ENCODE measurements at regions not wholly inside any gene's neighbourhood (a gene's known extent, or its start where the extent isn't known, plus 50 kb on each side); places are given as distances from the start of the nearest gene placed in this dataset.
"Not testable (repeated sequence)": the region's sequence is repeated elsewhere in the genome, so short reads cannot be mapped to it uniquely, and the experiment has no call there.

- H3K9me3 ChIP-seq (replicated peaks in 1 of 3): peaks cover 0 to 15% (median 0%) of the 10 kb centered on the region in 3 donors
- peaks cover 14% of the 10 kb centered on the region for H3K27me3 ChIP-seq
- H3K4me3 ChIP-seq: no peak overlapping the region
- H3K4me1 ChIP-seq (replicated peaks in 1 of 2): no peaks in the 10 kb centered on the region
- intact Hi-C loops (cut with DNase I): no loop called here
- H3K27ac ChIP-seq: no peak overlapping the region
- H3K36me3 ChIP-seq (replicated peaks in 1 of 2): no peaks in the 10 kb centered on the region
- TF ChIP-seq CTCF (IDR thresholded peaks at IDR 0.05) (no peak), POLR2A (IDR thresholded peaks at IDR 0.05) (no peak)
- 76 to 93% (median 88%) methylated on average over 5 to 8 of the region's 8 CpGs for WGBS, 4 donors
- DNase-seq: no peak
Measured at GRCh38 chrX:80929251-80929650, 119.6 kb upstream of the BRWD3 start.

DNA sequence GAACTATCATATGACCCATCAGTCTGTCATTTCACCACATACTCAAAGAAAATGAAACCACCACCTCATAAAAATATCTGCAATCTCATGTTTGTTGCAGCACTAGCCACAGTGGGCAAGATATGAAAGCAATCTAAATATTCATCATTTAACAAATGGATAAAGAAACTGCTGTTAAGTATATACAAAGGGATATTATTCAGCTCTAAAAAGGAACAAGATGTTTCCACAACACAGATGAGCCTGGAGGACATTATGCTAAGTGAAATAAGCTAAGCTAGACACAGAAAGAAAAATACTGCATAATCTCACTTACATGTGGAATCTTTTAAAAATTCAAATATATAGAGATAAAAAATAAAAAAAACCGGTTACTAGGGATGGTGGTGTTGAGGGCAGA is 108.2 kb upstream of the BRWD3 start:
- Histone ChIP-seq H3K36me3 (replicated peaks in 1 of 2) (no peaks in the 10 kb centered on the region), H3K27me3 (no peaks in the 10 kb centered on the region), H3K9me3 (replicated peaks in 1 of 3) (no peaks in the 10 kb centered on the region), H3K4me1 (replicated peaks in 1 of 2) (no peaks in the 10 kb centered on the region), H3K27ac (no peak overlapping the region), H3K4me3 (no peak overlapping the region)
- no peak for TF ChIP-seq CTCF (IDR thresholded peaks at IDR 0.05)
- no peak for TF ChIP-seq POLR2A (IDR thresholded peaks at IDR 0.05)
- no peak for DNase-seq
- 46 to 71% (median 57%) methylated on average over 1 of the region's 1 CpG for WGBS, 4 donors
- intact Hi-C loops (cut with DNase I): no loop called here

- 67 to 84% (median 74%) methylated on average over 2 of the region's 2 CpGs for WGBS, 4 donors
- H3K9me3 ChIP-seq (replicated peaks in 1 of 3); intact Hi-C loops (cut with DNase I); H3K27me3 ChIP-seq; DNase-seq; H3K27ac ChIP-seq; H3K4me3 ChIP-seq; H3K4me1 ChIP-seq (replicated peaks in 1 of 2); H3K36me3 ChIP-seq (replicated peaks in 1 of 2): not testable (repeated sequence)
Measured at GRCh38 chrX:80912351-80912750, 102.7 kb upstream of the BRWD3 start.

GRCh38 chrX:80879916-80880315 is 70.2 kb upstream of the BRWD3 start:
- TF ChIP-seq POLR2A (IDR thresholded peaks at IDR 0.05): no peak
- TF ChIP-seq CTCF (IDR thresholded peaks at IDR 0.05): no peak
- 17 to 37% (median 31%) methylated on average over 1 of the region's 1 CpG for WGBS, 4 donors
- Histone ChIP-seq H3K27me3 (no peaks in the 10 kb centered on the region), H3K4me1 (replicated peaks in 1 of 2) (no peaks in the 10 kb centered on the region), H3K9me3 (replicated peaks in 1 of 3) (no peaks in the 10 kb centered on the region), H3K4me3 (no peak overlapping the region), H3K27ac (no peak overlapping the region), H3K36me3 (replicated peaks in 1 of 2) (no peaks in the 10 kb centered on the region)
- peak in 3 of 7 donors; percentile 10 to 48 (median 20) for DNase-seq
- intact Hi-C loops (cut with DNase I): no loop called here

DNA sequence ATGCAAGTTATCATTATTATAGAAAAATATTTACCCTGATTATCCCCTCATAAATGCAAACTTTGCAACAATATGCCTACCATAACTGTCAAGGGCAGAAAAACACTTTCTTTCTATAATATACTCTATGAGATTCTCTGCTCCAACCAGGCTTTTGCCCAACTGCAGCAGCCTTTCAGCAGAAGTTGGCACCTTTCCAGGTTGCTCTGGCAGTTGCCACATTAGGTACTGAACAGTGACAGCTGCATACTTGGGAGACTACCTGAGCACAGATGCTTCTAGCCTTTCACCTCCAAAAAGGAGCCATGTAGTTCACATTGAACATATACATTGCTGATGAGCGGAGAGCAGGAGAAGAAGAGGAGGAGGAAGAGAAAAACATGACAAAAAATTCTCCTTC is 69.5 kb upstream of the BRWD3 start:
- Histone ChIP-seq H3K27ac (no peak overlapping the region), H3K27me3 (no peaks in the 10 kb centered on the region), H3K9me3 (replicated peaks in 1 of 3) (no peaks in the 10 kb centered on the region), H3K4me3 (no peak overlapping the region), H3K36me3 (replicated peaks in 1 of 2) (no peaks in the 10 kb centered on the region), H3K4me1 (replicated peaks in 1 of 2) (no peaks in the 10 kb centered on the region)
- peak in 5 of 7 donors; percentile 20 to 63 (median 32) for DNase-seq
- intact Hi-C loops (cut with DNase I): no loop called here
- TF ChIP-seq CTCF (IDR thresholded peaks at IDR 0.05) (no peak), POLR2A (IDR thresholded peaks at IDR 0.05) (no peak)
- WGBS, 4 donors: 63 to 94% (median 80%) methylated on average over 1 of the region's 1 CpG

Data from adrenal gland (tissue), 9 donors.